GM10248 (cell line): ENCODE measurements at regions not wholly inside any gene's neighbourhood (a gene's known extent, or its start where the extent isn't known, plus 50 kb on each side); places are given as distances from the start of the nearest gene placed in this dataset.

Experiments used
- CTCF ChIA-PET: fragments of 300-600 bp; sonication (Branson Sonifier 250); formaldehyde crosslinking; extraction: SDS; loops from one replicate; lab custom pipeline; 2021; ENCODE audit warnings: antibody characterized with exemption; lab: Yijun Ruan, JAX
- POLR2A ChIA-PET: fragments of 350-650 bp; sonication (Branson Sonifier 250); formaldehyde crosslinking; extraction: SDS; loops from one replicate; lab custom pipeline; 2020; ENCODE audit warnings: antibody characterized with exemption; lab: Yijun Ruan, JAX
- DNase-seq: peaks from one replicate; pipeline ENCODE4 v3.0.0; 2012; ENCODE audit errors: extremely low spot score
- CTCF ChIP-seq: IDR thresholded peaks from 2 replicates; pipeline ENCODE4 v1.5.1; 2012; ENCODE audit warnings: mild to moderate bottlenecking, low read depth; ENCODE audit errors: extremely low read depth, missing control alignments, control extremely low read depth

- no peak for DNase-seq
- TF ChIP-seq CTCF = no peak
- ChIA-PET CTCF (no interaction called here), POLR2A (no interaction called here)
Measured at GRCh38 chr14:38593476-38593875, 337.6 kb upstream of the CLEC14A start.

GRCh38 chr14:38592764-38593442 is 337.0 kb upstream of the CLEC14A start:
- CTCF ChIA-PET = no interaction called here
- POLR2A ChIA-PET = no interaction called here
- DNase-seq = no peak
- no peak for TF ChIP-seq CTCF

- CTCF ChIA-PET = interaction anchor here (1.6 kb wide), 1 partner anchor 8 kb away, joined by 3 read pairs; no protein-coding TSS in a partner anchor
Measured at GRCh38 chr14:38589747-38590350, 334.0 kb upstream of the CLEC14A start.

GRCh38 chr14:38583471-38583870 is 327.6 kb upstream of the CLEC14A start:
- CTCF ChIA-PET = no interaction called here
- no peak for TF ChIP-seq CTCF
- no peak for DNase-seq
- POLR2A ChIA-PET = no interaction called here

More at GRCh38 chr14:38589747-38590350, 334.0 kb upstream of the CLEC14A start:
- no peak for TF ChIP-seq CTCF
- DNase-seq = no peak
- POLR2A ChIA-PET = no interaction called here

GRCh38 chr14:38578278-38578681 is 322.4 kb upstream of the CLEC14A start:
- DNase-seq = no peak
- POLR2A ChIA-PET = no interaction called here
- no peak for TF ChIP-seq CTCF
- CTCF ChIA-PET = interaction anchor here (0.8 to 2.0 kb wide), 3 partner anchors 10 to 34 kb away, joined by 3 to 4 read pairs (median 4); no protein-coding TSS in a partner anchor

GRCh38 chr14:38567703-38568102 is 311.8 kb upstream of the CLEC14A start:
- POLR2A ChIA-PET = no interaction called here
- no peak for TF ChIP-seq CTCF
- CTCF ChIA-PET = no interaction called here
- no peak for DNase-seq
